Ishikawa (cell line): ENCODE measurements at regions not wholly inside any gene's neighbourhood (a gene's known extent, or its start where the extent isn't known, plus 50 kb on each side); places are given as distances from the start of the nearest gene placed in this dataset.

Experiments used
- CEBPB ChIP-seq: IDR thresholded peaks from 2 replicates; pipeline ENCODE4 v1.6.1; 2012
- TCF12 ChIP-seq: IDR thresholded peaks from 2 replicates; pipeline ENCODE4 v1.6.1; 2012; ENCODE audit warnings: low read depth
- TF ChIP-seq, protein P1 (sequence below): IDR thresholded peaks from 2 replicates; pipeline ENCODE4 v1.6.1; 2012; ENCODE audit warnings: low read depth, mild to moderate bottlenecking

DNA sequence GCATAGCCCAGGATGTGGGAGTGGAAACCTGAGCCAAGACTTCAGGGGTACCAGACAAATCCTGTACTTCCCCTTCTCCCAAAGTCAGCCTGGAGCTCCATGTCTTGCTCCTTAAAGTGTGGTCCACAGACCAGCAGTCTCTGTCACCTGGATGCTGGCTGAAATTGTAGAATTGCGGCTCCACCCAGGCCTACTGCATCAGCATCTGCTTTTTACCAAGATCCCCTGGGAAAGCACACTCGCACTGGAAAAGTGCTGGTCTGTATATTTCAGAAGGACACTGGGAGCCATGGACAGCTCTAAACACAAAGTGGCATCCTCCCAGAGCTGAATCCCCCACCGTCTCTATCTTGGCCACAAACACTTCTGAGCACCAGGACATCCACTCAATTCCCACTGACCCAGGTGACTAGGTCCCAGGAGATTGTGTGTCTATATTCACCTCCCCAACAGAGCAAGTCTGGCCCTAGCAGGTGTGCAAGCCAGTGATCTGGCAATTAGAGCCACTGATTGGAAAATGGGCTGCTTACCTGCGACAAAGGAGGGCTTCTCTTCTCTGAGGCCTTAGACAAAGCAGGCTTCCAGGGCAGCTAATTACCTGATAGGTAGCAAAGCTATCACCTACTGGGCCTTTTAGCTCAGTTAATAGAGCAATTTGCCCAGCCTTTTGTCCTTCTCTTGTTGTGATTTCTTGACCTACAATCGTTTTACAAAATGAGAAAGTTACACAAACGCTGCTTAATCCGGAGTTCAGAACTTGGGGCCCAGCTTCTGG is 443.3 kb downstream of the MN1 start:
- TF ChIP-seq TCF12, result no peak
- TF ChIP-seq, protein P1, sequence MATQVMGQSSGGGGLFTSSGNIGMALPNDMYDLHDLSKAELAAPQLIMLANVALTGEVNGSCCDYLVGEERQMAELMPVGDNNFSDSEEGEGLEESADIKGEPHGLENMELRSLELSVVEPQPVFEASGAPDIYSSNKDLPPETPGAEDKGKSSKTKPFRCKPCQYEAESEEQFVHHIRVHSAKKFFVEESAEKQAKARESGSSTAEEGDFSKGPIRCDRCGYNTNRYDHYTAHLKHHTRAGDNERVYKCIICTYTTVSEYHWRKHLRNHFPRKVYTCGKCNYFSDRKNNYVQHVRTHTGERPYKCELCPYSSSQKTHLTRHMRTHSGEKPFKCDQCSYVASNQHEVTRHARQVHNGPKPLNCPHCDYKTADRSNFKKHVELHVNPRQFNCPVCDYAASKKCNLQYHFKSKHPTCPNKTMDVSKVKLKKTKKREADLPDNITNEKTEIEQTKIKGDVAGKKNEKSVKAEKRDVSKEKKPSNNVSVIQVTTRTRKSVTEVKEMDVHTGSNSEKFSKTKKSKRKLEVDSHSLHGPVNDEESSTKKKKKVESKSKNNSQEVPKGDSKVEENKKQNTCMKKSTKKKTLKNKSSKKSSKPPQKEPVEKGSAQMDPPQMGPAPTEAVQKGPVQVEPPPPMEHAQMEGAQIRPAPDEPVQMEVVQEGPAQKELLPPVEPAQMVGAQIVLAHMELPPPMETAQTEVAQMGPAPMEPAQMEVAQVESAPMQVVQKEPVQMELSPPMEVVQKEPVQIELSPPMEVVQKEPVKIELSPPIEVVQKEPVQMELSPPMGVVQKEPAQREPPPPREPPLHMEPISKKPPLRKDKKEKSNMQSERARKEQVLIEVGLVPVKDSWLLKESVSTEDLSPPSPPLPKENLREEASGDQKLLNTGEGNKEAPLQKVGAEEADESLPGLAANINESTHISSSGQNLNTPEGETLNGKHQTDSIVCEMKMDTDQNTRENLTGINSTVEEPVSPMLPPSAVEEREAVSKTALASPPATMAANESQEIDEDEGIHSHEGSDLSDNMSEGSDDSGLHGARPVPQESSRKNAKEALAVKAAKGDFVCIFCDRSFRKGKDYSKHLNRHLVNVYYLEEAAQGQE, result no peak
- no peak for TF ChIP-seq CEBPB
